Astrocyte (in vitro differentiated cells and primary cell): ENCODE measurements at regions not wholly inside any gene's neighbourhood (a gene's known extent, or its start where the extent isn't known, plus 50 kb on each side); places are given as distances from the start of the nearest gene placed in this dataset.

ENCODE experiments used
- EZH2 ChIP-seq: IDR thresholded peaks from 2 replicates; pipeline ENCODE4 v1.6.1; 2012; ENCODE audit warnings: mild to moderate bottlenecking, low read length, inconsistent platforms; ENCODE audit not compliant: insufficient read depth
- TF ChIP-seq, protein P1 (sequence below): IDR thresholded peaks from 2 replicates; pipeline ENCODE4 v1.5.1; 2011; ENCODE audit warnings: low read depth, mild to moderate bottlenecking, inconsistent platforms, low read length, moderate library complexity; ENCODE audit not compliant: insufficient read depth

DNA sequence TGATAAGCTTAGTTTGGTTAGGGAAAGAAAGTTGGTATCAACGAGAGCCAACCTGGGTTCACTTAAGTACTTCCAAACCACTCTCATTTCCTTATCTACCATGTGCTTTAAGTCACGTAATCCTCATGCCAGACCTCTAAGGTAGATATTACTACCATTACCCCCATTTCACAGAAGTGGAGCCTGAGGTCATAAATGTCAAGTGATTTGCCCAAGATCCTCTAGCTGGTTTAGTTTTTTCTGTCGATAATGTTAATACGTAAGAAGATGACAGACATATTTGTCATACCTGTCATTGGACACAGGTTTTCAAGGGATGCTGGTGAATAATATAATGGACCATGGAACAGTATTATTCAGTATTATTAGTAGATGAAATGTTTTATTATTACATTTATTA is 197.4 kb upstream of the MKLN1 start:
- TF ChIP-seq, protein P1, sequence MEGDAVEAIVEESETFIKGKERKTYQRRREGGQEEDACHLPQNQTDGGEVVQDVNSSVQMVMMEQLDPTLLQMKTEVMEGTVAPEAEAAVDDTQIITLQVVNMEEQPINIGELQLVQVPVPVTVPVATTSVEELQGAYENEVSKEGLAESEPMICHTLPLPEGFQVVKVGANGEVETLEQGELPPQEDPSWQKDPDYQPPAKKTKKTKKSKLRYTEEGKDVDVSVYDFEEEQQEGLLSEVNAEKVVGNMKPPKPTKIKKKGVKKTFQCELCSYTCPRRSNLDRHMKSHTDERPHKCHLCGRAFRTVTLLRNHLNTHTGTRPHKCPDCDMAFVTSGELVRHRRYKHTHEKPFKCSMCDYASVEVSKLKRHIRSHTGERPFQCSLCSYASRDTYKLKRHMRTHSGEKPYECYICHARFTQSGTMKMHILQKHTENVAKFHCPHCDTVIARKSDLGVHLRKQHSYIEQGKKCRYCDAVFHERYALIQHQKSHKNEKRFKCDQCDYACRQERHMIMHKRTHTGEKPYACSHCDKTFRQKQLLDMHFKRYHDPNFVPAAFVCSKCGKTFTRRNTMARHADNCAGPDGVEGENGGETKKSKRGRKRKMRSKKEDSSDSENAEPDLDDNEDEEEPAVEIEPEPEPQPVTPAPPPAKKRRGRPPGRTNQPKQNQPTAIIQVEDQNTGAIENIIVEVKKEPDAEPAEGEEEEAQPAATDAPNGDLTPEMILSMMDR, result no peak
- TF ChIP-seq EZH2, result no peak
